ENCODE measurements at regions not wholly inside any gene's neighbourhood (a gene's known extent, or its start where the extent isn't known, plus 50 kb on each side); places are given as distances from the start of the nearest gene placed in this dataset.

DNA sequence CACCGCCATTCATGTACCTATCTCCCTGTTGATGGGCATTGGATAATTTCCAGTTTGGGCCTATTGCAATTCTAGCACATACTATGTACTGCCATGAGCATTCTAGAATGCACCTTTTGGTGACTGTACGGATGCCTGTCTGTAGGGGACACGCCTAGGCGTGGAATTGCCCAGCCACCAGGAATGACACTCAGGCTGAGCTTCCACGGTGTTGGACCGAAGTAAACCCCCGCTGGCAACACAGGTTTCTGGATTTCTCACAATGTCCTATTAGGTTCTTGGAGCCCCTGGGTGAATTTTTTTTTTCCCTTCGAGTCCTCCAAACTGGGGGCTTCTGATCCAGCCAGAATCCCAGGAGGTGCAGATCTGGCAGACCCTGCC lies 146.6 kb downstream of the IRF8 start:
- Histone ChIP-seq H3K27ac (ENCODE audit: low read depth, low read length) (no peak overlapping the region), H3K9me2 (replicated peaks; ENCODE audit: control insufficient read depth, low read length) (no peaks in the 10 kb centered on the region), H3K9me3 (ENCODE audit: control insufficient read depth, insufficient read depth, low read length) (no peaks in the 10 kb centered on the region), H3K79me2 (ENCODE audit: control insufficient read depth, low read length) (no peaks in the 10 kb centered on the region), H3K27me3 (ENCODE audit: control insufficient read depth, low read length) (peaks cover 29% of the 10 kb centered on the region), H3F3A (ENCODE audit: control insufficient read depth, insufficient read depth) (no peaks in the 10 kb centered on the region), H3K4me1 (ENCODE audit: control insufficient read depth, low read length) (peaks cover 8% of the 10 kb centered on the region), H3K4me2 (ENCODE audit: low read length) (no peak overlapping the region), H4K20me1 (ENCODE audit: control insufficient read depth, insufficient read depth, low read depth, low read length) (no peaks in the 10 kb centered on the region), H3K36me3 (ENCODE audit: control insufficient read depth, low read length) (no peaks in the 10 kb centered on the region), H3K4me3 (ENCODE audit: low read length) (no peak overlapping the region)
- TF ChIP-seq, protein P1, sequence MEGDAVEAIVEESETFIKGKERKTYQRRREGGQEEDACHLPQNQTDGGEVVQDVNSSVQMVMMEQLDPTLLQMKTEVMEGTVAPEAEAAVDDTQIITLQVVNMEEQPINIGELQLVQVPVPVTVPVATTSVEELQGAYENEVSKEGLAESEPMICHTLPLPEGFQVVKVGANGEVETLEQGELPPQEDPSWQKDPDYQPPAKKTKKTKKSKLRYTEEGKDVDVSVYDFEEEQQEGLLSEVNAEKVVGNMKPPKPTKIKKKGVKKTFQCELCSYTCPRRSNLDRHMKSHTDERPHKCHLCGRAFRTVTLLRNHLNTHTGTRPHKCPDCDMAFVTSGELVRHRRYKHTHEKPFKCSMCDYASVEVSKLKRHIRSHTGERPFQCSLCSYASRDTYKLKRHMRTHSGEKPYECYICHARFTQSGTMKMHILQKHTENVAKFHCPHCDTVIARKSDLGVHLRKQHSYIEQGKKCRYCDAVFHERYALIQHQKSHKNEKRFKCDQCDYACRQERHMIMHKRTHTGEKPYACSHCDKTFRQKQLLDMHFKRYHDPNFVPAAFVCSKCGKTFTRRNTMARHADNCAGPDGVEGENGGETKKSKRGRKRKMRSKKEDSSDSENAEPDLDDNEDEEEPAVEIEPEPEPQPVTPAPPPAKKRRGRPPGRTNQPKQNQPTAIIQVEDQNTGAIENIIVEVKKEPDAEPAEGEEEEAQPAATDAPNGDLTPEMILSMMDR (IDR thresholded peaks at IDR 0.05; ENCODE audit: low read depth, low read length, poor library complexity, severe bottlenecking) = no peak
- TF ChIP-seq EZH2phosphoT487 (IDR thresholded peaks at IDR 0.05; ENCODE audit: borderline replicate concordance, low read length) = no peak

DNA sequence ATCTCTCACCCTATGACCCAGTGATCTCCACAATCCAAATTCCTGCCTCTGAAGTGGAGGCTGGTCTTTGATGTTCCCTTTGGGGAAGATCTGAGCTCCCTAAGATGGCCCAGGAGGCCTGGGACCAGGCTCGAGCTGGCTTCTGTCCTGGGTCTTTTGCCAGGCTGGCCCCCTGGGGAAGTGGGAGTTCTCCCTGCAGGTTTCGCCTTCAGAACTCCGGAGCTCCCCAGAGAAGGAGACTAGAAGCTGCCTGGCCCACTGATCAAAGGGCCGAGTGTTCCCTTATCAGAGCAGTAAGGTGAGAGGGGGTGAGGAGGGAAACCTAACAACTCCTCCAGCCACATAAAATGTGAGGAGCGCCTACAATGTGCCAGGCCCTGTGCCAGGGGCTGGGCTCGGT lies 147.1 kb downstream of the IRF8 start:
- no peaks in the 10 kb centered on the region for H3K9me2 ChIP-seq (replicated peaks; ENCODE audit: control insufficient read depth, low read length)
- no peaks in the 10 kb centered on the region for H3K79me2 ChIP-seq (ENCODE audit: control insufficient read depth, low read length)
- TF ChIP-seq EZH2phosphoT487 (IDR thresholded peaks at IDR 0.05; ENCODE audit: borderline replicate concordance, low read length) = no peak
- TF ChIP-seq, protein P1 (IDR thresholded peaks at IDR 0.05; ENCODE audit: low read depth, low read length, poor library complexity, severe bottlenecking) = no peak
- no peak overlapping the region for H3K4me3 ChIP-seq (ENCODE audit: low read length)
- H3K4me2 ChIP-seq (ENCODE audit: low read length) = no peak overlapping the region
- no peaks in the 10 kb centered on the region for H3F3A ChIP-seq (ENCODE audit: control insufficient read depth, insufficient read depth)
- H4K20me1 ChIP-seq (ENCODE audit: control insufficient read depth, insufficient read depth, low read depth, low read length) = no peaks in the 10 kb centered on the region
- no peaks in the 10 kb centered on the region for H3K9me3 ChIP-seq (ENCODE audit: control insufficient read depth, insufficient read depth, low read length)
- H3K36me3 ChIP-seq (ENCODE audit: control insufficient read depth, low read length) = no peaks in the 10 kb centered on the region
- H3K27ac ChIP-seq (ENCODE audit: low read depth, low read length) = no peak overlapping the region
- H3K27me3 ChIP-seq (ENCODE audit: control insufficient read depth, low read length) = peaks cover 26% of the 10 kb centered on the region
- H3K4me1 ChIP-seq (ENCODE audit: control insufficient read depth, low read length) = peaks cover 8% of the 10 kb centered on the region

DNA sequence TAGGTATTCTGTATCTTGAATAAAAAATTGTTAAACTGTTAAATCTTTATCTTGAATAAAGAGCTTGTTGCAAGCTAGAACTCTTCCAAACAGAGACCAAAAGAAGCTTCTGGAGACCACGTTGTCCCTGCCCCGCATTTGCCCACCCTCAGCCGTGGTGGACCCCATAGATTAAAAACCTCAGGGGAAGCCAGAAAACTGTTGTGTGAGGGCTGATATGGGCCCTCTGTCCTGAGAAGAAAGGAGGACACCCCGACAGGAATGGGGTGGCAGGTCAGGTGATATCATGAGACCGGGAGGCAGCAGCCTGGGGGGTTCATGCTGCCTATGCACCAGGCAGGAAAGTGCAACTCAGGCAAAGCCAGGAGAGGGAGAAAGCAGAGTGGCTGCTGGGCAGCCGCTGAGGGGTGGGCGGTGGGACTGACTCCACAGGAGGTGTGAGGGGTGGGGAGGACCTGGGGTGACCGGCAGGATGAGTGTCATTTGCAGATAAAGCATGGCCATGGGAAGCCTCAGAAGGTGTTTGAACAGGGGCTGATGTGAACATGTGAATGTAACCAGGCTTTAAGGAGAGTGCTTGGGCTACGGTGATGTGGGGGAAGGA lies 147.8 kb downstream of the IRF8 start:
- H3K79me2 ChIP-seq (ENCODE audit: control insufficient read depth, low read length) = no peaks in the 10 kb centered on the region
- peaks cover 24% of the 10 kb centered on the region for H3K27me3 ChIP-seq (ENCODE audit: control insufficient read depth, low read length)
- peaks cover 8% of the 10 kb centered on the region for H3K4me1 ChIP-seq (ENCODE audit: control insufficient read depth, low read length)
- no peak for TF ChIP-seq EZH2phosphoT487 (IDR thresholded peaks at IDR 0.05; ENCODE audit: borderline replicate concordance, low read length)
- TF ChIP-seq, protein P1 (IDR thresholded peaks at IDR 0.05; ENCODE audit: low read depth, low read length, poor library complexity, severe bottlenecking) = no peak
- no peak overlapping the region for H3K4me2 ChIP-seq (ENCODE audit: low read length)
- H3K27ac ChIP-seq (ENCODE audit: low read depth, low read length) = no peak overlapping the region
- no peaks in the 10 kb centered on the region for H3F3A ChIP-seq (ENCODE audit: control insufficient read depth, insufficient read depth)
- H3K9me2 ChIP-seq (replicated peaks; ENCODE audit: control insufficient read depth, low read length) = no peaks in the 10 kb centered on the region
- no peak overlapping the region for H3K4me3 ChIP-seq (ENCODE audit: low read length)
- H3K9me3 ChIP-seq (ENCODE audit: control insufficient read depth, insufficient read depth, low read length) = no peaks in the 10 kb centered on the region
- no peaks in the 10 kb centered on the region for H3K36me3 ChIP-seq (ENCODE audit: control insufficient read depth, low read length)
- H4K20me1 ChIP-seq (ENCODE audit: control insufficient read depth, insufficient read depth, low read depth, low read length) = no peaks in the 10 kb centered on the region

Data from DOHH2 (cell line).